ENCODE measurements at regions not wholly inside any gene's neighbourhood (a gene's known extent, or its start where the extent isn't known, plus 50 kb on each side); places are given as distances from the start of the nearest gene placed in this dataset.

DNA sequence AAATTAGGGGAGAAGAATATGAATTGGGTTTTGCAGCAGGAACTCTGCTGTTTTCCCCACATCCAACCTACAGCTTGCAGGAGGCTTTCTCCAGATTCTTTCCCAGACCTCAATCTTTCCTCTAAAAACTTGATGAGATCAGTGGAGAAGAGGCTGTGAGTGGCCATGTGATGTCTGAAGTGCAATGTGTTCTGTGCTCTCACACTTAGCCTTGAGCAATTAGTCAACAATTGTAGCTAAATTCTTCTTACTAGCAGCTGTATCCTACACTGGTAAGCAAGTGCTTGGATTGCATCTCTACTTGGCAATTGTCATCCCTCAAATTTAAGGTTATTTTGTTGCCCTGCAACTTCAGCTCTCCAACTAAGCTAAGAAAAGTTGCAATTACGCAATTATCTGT is 807.3 kb upstream of the RGS18 start:
- TF ChIP-seq TAF1 (IDR thresholded peaks at IDR 0.05; ENCODE audit: low read depth, low read length) (no peak), POLR2A (IDR thresholded peaks at IDR 0.05; ENCODE audit: low read depth, low read length) (no peak)

Measured in GM12891 (cell line).